Stimulated activated CD8-positive, alpha-beta memory T cell treated with anti-CD3 and anti-CD28 coated beads, Interleukin-4, amount 100 ng/mL, for 48 hours (primary cell): ENCODE measurements at regions not wholly inside any gene's neighbourhood (a gene's known extent, or its start where the extent isn't known, plus 50 kb on each side); places are given as distances from the start of the nearest gene placed in this dataset.
"Not testable (repeated sequence)": the region's sequence is repeated elsewhere in the genome, so short reads cannot be mapped to it uniquely, and the experiment has no call there.

ENCODE experiments used
- DNase-seq: peaks from one replicate; pipeline ENCODE4 v3.0.0-alpha.2; 2020

DNA sequence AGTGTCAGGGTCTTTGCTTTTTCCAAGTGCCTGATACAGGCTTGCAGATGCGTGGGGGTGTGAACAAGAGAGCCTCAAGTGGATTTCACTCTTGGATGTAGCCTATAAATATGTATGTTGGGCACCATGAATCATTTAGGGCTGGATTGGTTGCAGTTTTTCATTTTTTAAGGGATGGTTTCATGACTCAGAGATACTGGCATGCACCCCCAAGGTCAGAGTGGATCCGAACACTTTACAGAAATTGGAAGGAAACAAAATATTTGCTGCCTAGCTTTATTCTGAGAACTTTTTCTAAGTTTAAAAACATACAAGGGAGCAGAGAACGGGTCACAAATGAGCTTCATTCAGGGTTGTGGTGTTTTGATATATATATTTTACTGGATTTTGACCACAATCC is 436.8 kb upstream of the ERCC4 start:
- DNase-seq = no peak

- not testable (repeated sequence) for DNase-seq
Observed at GRCh38 chr16:13489416-13489815, 430.5 kb upstream of the ERCC4 start.

GRCh38 chr16:13492046-13492445 is 427.9 kb upstream of the ERCC4 start:
- no peak for DNase-seq

GRCh38 chr16:13503960-13504635 is 415.9 kb upstream of the ERCC4 start:
- no peak for DNase-seq

DNA sequence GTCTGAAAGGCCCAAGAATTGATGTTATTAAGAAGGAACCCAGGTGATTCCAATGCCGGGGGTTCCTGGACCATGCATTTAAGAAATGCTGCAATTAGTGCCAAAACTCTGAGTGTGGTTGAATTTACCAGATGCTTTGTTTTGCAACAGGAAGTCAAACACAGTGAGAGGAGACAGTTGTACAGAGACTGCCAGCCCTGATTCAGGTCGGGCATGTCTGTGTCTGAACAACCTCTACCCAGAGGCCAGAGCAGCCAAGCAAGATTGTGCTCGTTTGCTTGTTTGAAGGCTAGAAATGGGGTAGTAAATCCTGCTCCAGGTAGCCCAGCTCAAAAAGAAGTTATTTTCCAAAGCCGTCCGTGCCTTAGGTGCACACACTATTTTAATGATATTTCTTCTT is 412.4 kb upstream of the ERCC4 start:
- DNase-seq = no peak

GRCh38 chr16:13510425-13511151 is 409.4 kb upstream of the ERCC4 start:
- DNase-seq = no peak

DNA sequence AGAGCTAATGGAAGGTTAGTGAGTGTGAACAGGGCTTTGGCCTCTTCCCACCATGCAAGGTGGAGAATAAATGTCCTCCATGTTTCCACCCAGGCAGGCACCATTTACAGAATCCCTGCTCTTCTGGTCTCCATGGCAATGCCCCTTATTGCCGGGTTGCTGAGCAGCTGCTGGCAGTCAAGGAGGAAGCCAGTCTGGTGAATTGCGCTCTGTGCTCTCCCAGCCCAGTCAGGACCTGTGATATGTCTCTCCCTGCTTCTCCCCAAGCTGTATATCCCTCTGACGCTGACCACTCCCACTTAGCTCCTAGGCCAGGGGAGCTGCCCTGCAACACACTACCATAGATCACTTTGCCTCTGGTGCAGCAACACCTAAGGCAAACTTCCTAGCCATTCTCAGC is 402.1 kb upstream of the ERCC4 start:
- no peak for DNase-seq

DNA sequence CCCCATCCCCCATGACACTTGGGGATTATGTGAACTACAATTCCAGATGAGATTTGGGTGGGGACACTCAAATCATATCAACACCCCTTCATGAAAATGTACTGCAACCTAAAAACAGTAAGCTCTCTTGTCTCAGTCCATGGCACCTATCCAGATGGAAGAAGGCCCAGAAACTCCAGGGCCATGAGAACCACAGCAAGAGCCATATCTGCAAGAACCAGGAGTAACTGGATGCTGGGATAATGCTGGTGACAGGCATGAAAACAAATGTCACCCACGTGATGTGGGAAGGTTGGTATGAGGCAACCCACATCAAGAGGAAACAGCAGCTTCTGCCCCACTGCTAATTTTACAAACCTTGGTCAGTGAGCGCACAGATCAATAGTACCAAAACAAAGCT is 400.1 kb upstream of the ERCC4 start:
- DNase-seq = no peak

DNA sequence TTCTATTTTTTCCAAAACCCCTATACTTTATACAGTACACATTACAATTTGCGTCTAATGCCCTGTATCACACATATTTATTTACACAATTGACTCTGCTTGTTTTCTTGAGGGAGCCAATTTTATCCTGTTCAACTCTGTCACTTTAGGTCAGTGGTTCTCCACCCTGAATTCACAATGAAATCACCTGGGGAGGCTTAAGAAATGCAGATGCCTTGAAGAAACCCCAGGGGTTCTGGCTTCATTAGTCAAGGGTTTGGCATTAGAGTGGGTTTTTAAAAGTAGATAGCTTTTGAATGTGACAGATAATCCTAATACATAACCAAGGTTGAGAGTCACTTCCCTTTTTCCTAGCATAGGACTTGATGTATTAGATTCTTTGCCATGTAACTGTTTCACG is 398.6 kb upstream of the ERCC4 start:
- no peak for DNase-seq

- no peak for DNase-seq
Observed at GRCh38 chr16:13527332-13527731, 392.6 kb upstream of the ERCC4 start.

- DNase-seq = no peak
Observed at GRCh38 chr16:13528691-13529090, 391.3 kb upstream of the ERCC4 start.

GRCh38 chr16:13529193-13529982 is 390.6 kb upstream of the ERCC4 start:
- no peak for DNase-seq

- no peak for DNase-seq
Observed at GRCh38 chr16:13540771-13541170, 379.2 kb upstream of the ERCC4 start.

DNA sequence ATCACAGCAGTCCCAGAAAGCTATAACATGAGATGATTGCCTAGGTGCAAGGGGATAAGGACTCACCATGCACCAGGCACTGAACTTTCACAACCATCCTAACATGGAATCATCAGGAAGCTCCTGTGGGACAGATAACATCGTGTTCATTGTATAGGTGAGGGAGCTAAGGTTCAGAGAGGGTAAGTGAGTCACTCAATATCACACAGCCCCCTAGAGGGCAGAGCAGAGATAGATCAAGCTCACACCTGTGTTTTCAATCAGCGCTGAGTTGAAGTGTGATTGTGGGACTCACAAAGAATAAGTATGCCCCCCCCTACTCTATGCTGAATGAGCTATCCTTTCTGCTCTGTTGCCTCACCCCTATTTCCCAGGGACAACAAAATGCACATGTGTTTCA is 377.7 kb upstream of the ERCC4 start:
- no peak for DNase-seq

DNA sequence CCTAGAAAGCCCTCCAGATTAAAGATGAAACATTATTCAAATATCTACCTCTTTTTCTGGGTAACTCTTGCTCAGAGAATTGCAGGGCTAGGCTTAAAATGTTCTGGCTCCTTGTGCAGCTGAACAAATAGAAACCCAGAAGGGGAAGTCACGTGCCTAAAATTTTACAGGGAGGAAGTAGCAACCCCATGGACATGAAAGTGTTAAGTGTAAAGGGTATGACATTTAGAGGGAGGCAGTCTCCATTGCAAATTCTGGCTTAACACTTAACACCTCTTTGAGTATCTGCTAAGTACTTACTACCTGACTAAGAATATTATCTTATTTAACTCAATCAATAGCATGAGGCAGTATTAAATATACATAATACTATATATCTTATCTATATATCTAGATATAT is 376.1 kb upstream of the ERCC4 start:
- DNase-seq = no peak

- no peak for DNase-seq
Observed at GRCh38 chr16:13545271-13545670, 374.7 kb upstream of the ERCC4 start.

GRCh38 chr16:13550254-13550653 is 369.7 kb upstream of the ERCC4 start:
- DNase-seq = no peak

DNA sequence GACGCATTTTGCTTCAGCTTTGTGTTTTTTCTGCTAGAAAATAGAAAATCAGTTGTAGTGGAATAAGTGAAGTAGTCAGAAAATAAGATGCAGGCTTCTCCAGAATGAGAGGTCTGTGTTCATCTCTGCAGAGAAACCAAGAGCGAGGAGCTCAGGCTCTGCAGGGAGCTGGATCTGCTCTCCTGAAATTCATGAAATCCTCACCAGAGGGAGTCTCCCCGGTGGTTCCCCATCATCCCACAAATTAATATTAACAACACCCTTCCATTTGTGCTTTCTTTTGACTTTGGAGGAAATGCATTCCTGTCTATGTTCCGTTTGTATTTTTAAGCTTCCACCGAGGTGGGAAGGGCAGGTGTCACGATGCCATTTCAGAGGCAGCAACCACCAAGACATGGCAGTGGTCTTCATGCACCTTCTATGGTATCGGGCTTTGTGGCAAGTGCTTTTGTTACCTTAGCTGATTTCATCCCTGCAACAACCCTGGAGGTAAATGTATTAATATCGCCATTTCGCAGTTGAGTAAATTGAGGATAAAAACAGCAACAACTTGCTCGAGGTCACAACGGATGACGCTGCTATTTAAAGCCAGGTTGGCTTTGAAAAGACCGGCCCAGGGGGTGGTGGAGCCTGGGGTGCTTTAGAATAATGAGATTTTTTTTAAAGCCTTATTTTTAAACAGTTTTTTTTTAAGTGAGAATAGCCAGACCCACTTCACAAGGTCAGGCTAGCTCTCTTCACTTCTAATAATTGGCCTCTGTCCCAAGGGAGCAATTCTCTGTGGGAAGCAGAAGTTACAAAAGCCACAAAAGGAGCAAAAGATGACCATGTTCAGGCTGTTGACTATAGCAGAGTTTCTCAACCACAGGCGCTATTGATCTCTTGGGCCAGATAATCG is 367.6 kb upstream of the ERCC4 start:
- no peak for DNase-seq

- DNase-seq = no peak
Observed at GRCh38 chr16:13552960-13553257, 367.0 kb upstream of the ERCC4 start.

GRCh38 chr16:13553453-13553985 is 366.4 kb upstream of the ERCC4 start:
- no peak for DNase-seq

DNA sequence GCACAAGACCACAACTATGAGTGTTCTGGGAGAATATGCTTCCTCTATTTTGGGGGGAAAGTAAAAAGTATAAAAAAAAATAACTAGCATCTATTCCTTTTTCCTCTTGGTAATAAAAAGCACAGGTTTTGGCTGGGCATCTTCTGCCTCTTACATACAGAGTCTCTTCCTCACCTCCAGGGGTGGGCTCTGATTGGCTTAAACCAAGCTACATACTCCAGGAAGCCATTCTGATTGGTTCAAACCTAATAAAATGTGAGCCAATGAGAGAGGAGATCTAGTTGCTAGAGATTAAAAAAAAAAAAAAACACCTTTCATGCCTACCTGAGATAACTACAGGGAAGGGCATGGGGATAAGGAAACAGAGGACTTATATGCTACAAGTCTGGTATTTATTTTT is 365.9 kb upstream of the ERCC4 start:
- DNase-seq = no peak

- DNase-seq = no peak
Observed at GRCh38 chr16:13554643-13555042, 365.3 kb upstream of the ERCC4 start.

DNA sequence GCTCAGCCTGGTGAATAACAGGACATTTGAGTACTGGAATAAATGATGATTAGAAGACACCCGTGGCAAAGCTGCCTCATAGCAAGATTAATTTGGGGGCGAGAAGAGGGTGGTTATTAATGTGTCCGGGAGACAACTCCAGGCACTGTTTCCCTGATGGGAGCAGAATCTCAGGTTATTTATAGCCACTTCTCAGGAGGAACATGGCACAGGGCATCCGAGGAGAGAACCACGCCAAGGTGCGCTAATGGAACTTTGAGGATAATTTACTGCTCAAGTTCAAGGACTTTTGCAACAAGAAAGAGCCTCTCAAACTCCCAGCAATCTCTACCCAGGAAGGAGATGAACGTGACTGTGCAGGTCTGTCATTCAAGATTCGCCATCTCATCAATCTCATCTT is 362.5 kb upstream of the ERCC4 start:
- no peak for DNase-seq
